Mesendoderm (in vitro differentiated cells): ENCODE measurements at regions not wholly inside any gene's neighbourhood (a gene's known extent, or its start where the extent isn't known, plus 50 kb on each side); places are given as distances from the start of the nearest gene placed in this dataset.
"Not testable (repeated sequence)": the region's sequence is repeated elsewhere in the genome, so short reads cannot be mapped to it uniquely, and the experiment has no call there.

ENCODE experiments used
- DNase-seq: peaks from one replicate; pipeline ENCODE4 v3.0.0; 2013
- H2AK5ac ChIP-seq: 2 replicates; pipeline ENCODE4 v1.6.1; 2013; ENCODE audit warnings: low read length, inconsistent platforms
- H2BK120ac ChIP-seq: 2 replicates; pipeline ENCODE4 v1.6.1; 2013; ENCODE audit warnings: low read depth, mild to moderate bottlenecking, low read length, moderate library complexity, mixed read lengths
- H2BK15ac ChIP-seq: replicated peaks from 2 replicates; pipeline ENCODE4 v1.6.1; 2013; ENCODE audit warnings: low read depth, mild to moderate bottlenecking, moderate library complexity
- H2BK5ac ChIP-seq: 2 replicates; pipeline ENCODE4 v1.6.1; 2013; ENCODE audit warnings: low read length, inconsistent platforms
- H3K18ac ChIP-seq: 2 replicates; pipeline ENCODE4 v1.6.1; 2013; ENCODE audit warnings: mild to moderate bottlenecking, low read length, mixed read lengths
- H3K23ac ChIP-seq: one replicate; pipeline ENCODE4 v1.6.1; 2013; ENCODE audit warnings: low read length
- H3K27ac ChIP-seq: 2 replicates; pipeline ENCODE4 v1.5.1; 2013; ENCODE audit warnings: low read depth, mild to moderate bottlenecking, inconsistent platforms, low read length, moderate library complexity
- H3K27me3 ChIP-seq: 2 replicates; pipeline ENCODE4 v1.6.1; 2013; ENCODE audit warnings: low read length, control low read depth, mild to moderate bottlenecking, inconsistent platforms; ENCODE audit not compliant: insufficient read depth, poor library complexity
- H3K36me3 ChIP-seq: 2 replicates; pipeline ENCODE4 v1.6.1; 2013; ENCODE audit warnings: low read length, inconsistent platforms; ENCODE audit not compliant: control insufficient read depth, insufficient read depth
- H3K4ac ChIP-seq: one replicate; pipeline ENCODE4 v1.6.1; 2013; ENCODE audit warnings: low read depth, mild to moderate bottlenecking, low read length, moderate library complexity
- H3K4me1 ChIP-seq: 2 replicates; pipeline ENCODE4 v1.6.1; 2013; ENCODE audit warnings: low read depth, low read length, inconsistent platforms; ENCODE audit not compliant: control insufficient read depth
- H3K4me2 ChIP-seq: 2 replicates; pipeline ENCODE4 v1.6.1; 2013; ENCODE audit warnings: low read length
- H3K4me3 ChIP-seq: 2 replicates; pipeline ENCODE4 v1.5.1; 2013; ENCODE audit warnings: mild to moderate bottlenecking, low read length
- H3K56ac ChIP-seq: one replicate; pipeline ENCODE4 v1.6.1; 2013; ENCODE audit warnings: low read length
- H3K79me1 ChIP-seq: 2 replicates; pipeline ENCODE4 v1.6.1; 2013; ENCODE audit warnings: low read length, inconsistent platforms
- H3K79me2 ChIP-seq: 2 replicates; pipeline ENCODE4 v1.6.1; 2013; ENCODE audit warnings: mild to moderate bottlenecking, low read length; ENCODE audit not compliant: control insufficient read depth, insufficient read depth
- H3K9ac ChIP-seq: 2 replicates; pipeline ENCODE4 v1.6.1; 2013; ENCODE audit warnings: low read length, inconsistent platforms
- H4K5ac ChIP-seq: one replicate; pipeline ENCODE4 v1.6.1; 2013; ENCODE audit warnings: low read length
- H4K8ac ChIP-seq: one replicate; pipeline ENCODE4 v1.6.1; 2013; ENCODE audit warnings: low read depth, mild to moderate bottlenecking, control low read depth, low read length, moderate library complexity
- WGBS: extraction: QIAGEN DNeasy Blood & Tissue Kit; methylation state at CpG from one replicate; pipeline ENCODE4 v1.1.7; 2013; ENCODE audit warnings: low lambda C conversion rate, missing lambda C conversion rate; ENCODE audit not compliant: insufficient coverage; ENCODE audit errors: extremely low coverage; 5-methylcytosine and 5-hydroxymethylcytosine counted together

- Histone ChIP-seq H3K4me1 (no peaks in the 10 kb centered on the region), H3K79me2 (no peaks in the 10 kb centered on the region), H4K5ac (no peak overlapping the region), H3K27ac (no peak overlapping the region), H3K9ac (no peak overlapping the region), H3K56ac (no peak overlapping the region), H3K4me3 (no peak overlapping the region), H3K27me3 (no peaks in the 10 kb centered on the region), H3K18ac (no peak overlapping the region), H3K36me3 (no peaks in the 10 kb centered on the region), H3K4ac (no peak overlapping the region), H2BK5ac (no peak overlapping the region), H3K4me2 (no peak overlapping the region), H4K8ac (no peak overlapping the region), H3K79me1 (no peaks in the 10 kb centered on the region), H3K23ac (no peak overlapping the region), H2AK5ac (no peak overlapping the region), H2BK15ac (no peak overlapping the region), H2BK120ac (no peak overlapping the region)
- no CpG with 5 or more reads among the region's 2 CpGs for WGBS
- DNase-seq: no peak
Measured at GRCh38 chr14:28163897-28164296, 602.7 kb upstream of the FOXG1 start.

- not testable (repeated sequence) for H3K79me2 ChIP-seq, H3K27ac ChIP-seq, H3K79me1 ChIP-seq
Measured at GRCh38 chr14:28187902-28188830, 578.4 kb upstream of the FOXG1 start.

GRCh38 chr14:28196878-28197277 lies 569.7 kb upstream of the FOXG1 start:
- no peaks in the 10 kb centered on the region for H3K4me1 ChIP-seq
- no peak overlapping the region for H2AK5ac ChIP-seq
- H3K56ac ChIP-seq: no peak overlapping the region
- H3K27ac ChIP-seq: no peak overlapping the region
- H2BK120ac ChIP-seq: no peak overlapping the region
- no peaks in the 10 kb centered on the region for H3K79me2 ChIP-seq
- no peak overlapping the region for H3K23ac ChIP-seq
- H2BK15ac ChIP-seq: no peak overlapping the region
- no peaks in the 10 kb centered on the region for H3K36me3 ChIP-seq
- no peaks in the 10 kb centered on the region for H3K79me1 ChIP-seq
- no peak overlapping the region for H3K9ac ChIP-seq
- DNase-seq: no peak
- H4K5ac ChIP-seq: no peak overlapping the region
- H3K4me2 ChIP-seq: no peak overlapping the region
- WGBS: no CpG with 5 or more reads among the region's 4 CpGs
- no peaks in the 10 kb centered on the region for H3K27me3 ChIP-seq
- H3K4ac ChIP-seq: no peak overlapping the region
- no peak overlapping the region for H3K4me3 ChIP-seq
- H4K8ac ChIP-seq: no peak overlapping the region
- no peak overlapping the region for H2BK5ac ChIP-seq
- H3K18ac ChIP-seq: no peak overlapping the region

More at GRCh38 chr14:28187902-28188830, 578.4 kb upstream of the FOXG1 start:
- not testable (repeated sequence) for H2BK5ac ChIP-seq, H4K8ac ChIP-seq, H3K4ac ChIP-seq, H2BK15ac ChIP-seq, H3K18ac ChIP-seq, H3K9ac ChIP-seq, H3K4me3 ChIP-seq, H3K4me1 ChIP-seq, H3K23ac ChIP-seq, H4K5ac ChIP-seq, H3K4me2 ChIP-seq, H3K56ac ChIP-seq, H3K27me3 ChIP-seq, H2BK120ac ChIP-seq, H3K36me3 ChIP-seq, H2AK5ac ChIP-seq, DNase-seq
- no CpG with 5 or more reads among the region's 29 CpGs for WGBS

- no peaks in the 10 kb centered on the region for H3K27me3 ChIP-seq
- WGBS: no CpG with 5 or more reads among the region's 2 CpGs
- H3K4ac ChIP-seq: no peak overlapping the region
- no peaks in the 10 kb centered on the region for H3K79me2 ChIP-seq
- H3K56ac ChIP-seq: no peak overlapping the region
- no peaks in the 10 kb centered on the region for H3K4me1 ChIP-seq
- no peak overlapping the region for H2BK5ac ChIP-seq
- H4K5ac ChIP-seq: no peak overlapping the region
- no peak overlapping the region for H2AK5ac ChIP-seq
- H4K8ac ChIP-seq: no peak overlapping the region
- H2BK15ac ChIP-seq: no peak overlapping the region
- H3K27ac ChIP-seq: no peak overlapping the region
- H3K36me3 ChIP-seq: no peaks in the 10 kb centered on the region
- no peak overlapping the region for H3K4me3 ChIP-seq
- H3K79me1 ChIP-seq: no peaks in the 10 kb centered on the region
- no peak overlapping the region for H3K23ac ChIP-seq
- no peak overlapping the region for H3K18ac ChIP-seq
- H3K4me2 ChIP-seq: no peak overlapping the region
- no peak overlapping the region for H2BK120ac ChIP-seq
- H3K9ac ChIP-seq: no peak overlapping the region
- no peak for DNase-seq
Measured at GRCh38 chr14:28220391-28220790, 546.2 kb upstream of the FOXG1 start.

- Histone ChIP-seq H3K4me2 (no peak overlapping the region), H3K4me1 (no peaks in the 10 kb centered on the region), H3K23ac (no peak overlapping the region), H3K79me1 (no peaks in the 10 kb centered on the region), H3K9ac (no peak overlapping the region), H3K27ac (no peak overlapping the region), H4K5ac (no peak overlapping the region), H3K4ac (no peak overlapping the region), H3K56ac (no peak overlapping the region), H3K18ac (no peak overlapping the region), H2BK15ac (no peak overlapping the region), H2AK5ac (no peak overlapping the region), H3K27me3 (no peaks in the 10 kb centered on the region), H3K79me2 (no peaks in the 10 kb centered on the region), H2BK5ac (no peak overlapping the region), H3K4me3 (no peak overlapping the region), H4K8ac (no peak overlapping the region), H2BK120ac (no peak overlapping the region), H3K36me3 (no peaks in the 10 kb centered on the region)
- no peak for DNase-seq
- WGBS: no CpG with 5 or more reads among the region's 2 CpGs
Measured at GRCh38 chr14:28240909-28241308, 525.7 kb upstream of the FOXG1 start.

GRCh38 chr14:28242895-28243294 lies 523.7 kb upstream of the FOXG1 start:
- Histone ChIP-seq H3K79me1 (no peaks in the 10 kb centered on the region), H4K5ac (no peak overlapping the region), H3K56ac (no peak overlapping the region), H3K79me2 (no peaks in the 10 kb centered on the region), H2BK15ac (no peak overlapping the region), H3K36me3 (no peaks in the 10 kb centered on the region), H3K4me1 (no peaks in the 10 kb centered on the region), H3K4me3 (no peak overlapping the region), H3K18ac (no peak overlapping the region), H3K27me3 (no peaks in the 10 kb centered on the region), H3K9ac (no peak overlapping the region), H2BK120ac (no peak overlapping the region), H4K8ac (no peak overlapping the region), H2BK5ac (no peak overlapping the region), H3K23ac (no peak overlapping the region), H3K4me2 (no peak overlapping the region), H3K27ac (no peak overlapping the region), H3K4ac (no peak overlapping the region), H2AK5ac (no peak overlapping the region)
- no peak for DNase-seq
- WGBS: no CpG with 5 or more reads among the region's 2 CpGs
